ENCODE measurements at regions not wholly inside any gene's neighbourhood (a gene's known extent, or its start where the extent isn't known, plus 50 kb on each side); places are given as distances from the start of the nearest gene placed in this dataset.

DNA sequence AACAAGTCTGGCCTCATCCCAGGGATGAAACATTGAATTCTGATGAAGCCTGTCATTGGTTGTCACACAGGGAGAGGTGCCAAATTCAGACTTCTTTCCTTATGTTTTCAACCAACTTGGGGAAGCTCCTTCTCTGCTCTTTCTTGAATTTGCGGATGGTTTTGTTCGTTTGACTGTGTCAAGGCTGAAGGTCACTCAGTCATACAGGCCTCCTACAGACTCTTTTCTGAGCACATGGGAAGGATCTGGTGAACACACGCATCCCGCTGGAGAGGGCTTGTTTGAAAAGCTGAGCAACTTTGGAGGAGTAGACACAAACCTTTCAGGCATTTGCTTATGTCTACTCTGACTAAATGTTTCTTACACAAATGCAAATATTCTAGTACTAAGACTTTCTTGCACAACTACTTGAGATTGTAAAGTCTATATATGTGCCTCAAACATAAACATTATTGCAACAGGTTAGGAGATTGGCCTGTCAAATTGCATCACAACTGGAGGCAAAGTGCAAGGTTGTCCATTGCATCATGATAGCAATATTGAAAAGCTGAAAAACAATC lies 151.5 kb upstream of the NR3C1 start (continued):
- TF ChIP-seq, protein P1, sequence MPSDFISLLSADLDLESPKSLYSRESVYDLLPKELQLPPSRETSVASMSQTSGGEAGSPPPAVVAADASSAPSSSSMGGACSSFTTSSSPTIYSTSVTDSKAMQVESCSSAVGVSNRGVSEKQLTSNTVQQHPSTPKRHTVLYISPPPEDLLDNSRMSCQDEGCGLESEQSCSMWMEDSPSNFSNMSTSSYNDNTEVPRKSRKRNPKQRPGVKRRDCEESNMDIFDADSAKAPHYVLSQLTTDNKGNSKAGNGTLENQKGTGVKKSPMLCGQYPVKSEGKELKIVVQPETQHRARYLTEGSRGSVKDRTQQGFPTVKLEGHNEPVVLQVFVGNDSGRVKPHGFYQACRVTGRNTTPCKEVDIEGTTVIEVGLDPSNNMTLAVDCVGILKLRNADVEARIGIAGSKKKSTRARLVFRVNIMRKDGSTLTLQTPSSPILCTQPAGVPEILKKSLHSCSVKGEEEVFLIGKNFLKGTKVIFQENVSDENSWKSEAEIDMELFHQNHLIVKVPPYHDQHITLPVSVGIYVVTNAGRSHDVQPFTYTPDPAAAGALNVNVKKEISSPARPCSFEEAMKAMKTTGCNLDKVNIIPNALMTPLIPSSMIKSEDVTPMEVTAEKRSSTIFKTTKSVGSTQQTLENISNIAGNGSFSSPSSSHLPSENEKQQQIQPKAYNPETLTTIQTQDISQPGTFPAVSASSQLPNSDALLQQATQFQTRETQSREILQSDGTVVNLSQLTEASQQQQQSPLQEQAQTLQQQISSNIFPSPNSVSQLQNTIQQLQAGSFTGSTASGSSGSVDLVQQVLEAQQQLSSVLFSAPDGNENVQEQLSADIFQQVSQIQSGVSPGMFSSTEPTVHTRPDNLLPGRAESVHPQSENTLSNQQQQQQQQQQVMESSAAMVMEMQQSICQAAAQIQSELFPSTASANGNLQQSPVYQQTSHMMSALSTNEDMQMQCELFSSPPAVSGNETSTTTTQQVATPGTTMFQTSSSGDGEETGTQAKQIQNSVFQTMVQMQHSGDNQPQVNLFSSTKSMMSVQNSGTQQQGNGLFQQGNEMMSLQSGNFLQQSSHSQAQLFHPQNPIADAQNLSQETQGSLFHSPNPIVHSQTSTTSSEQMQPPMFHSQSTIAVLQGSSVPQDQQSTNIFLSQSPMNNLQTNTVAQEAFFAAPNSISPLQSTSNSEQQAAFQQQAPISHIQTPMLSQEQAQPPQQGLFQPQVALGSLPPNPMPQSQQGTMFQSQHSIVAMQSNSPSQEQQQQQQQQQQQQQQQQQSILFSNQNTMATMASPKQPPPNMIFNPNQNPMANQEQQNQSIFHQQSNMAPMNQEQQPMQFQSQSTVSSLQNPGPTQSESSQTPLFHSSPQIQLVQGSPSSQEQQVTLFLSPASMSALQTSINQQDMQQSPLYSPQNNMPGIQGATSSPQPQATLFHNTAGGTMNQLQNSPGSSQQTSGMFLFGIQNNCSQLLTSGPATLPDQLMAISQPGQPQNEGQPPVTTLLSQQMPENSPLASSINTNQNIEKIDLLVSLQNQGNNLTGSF (CRISPR knock-in tag; IDR thresholded peaks at IDR 0.05) = no peak
- no peak for TF ChIP-seq ZNF329 (CRISPR knock-in tag; IDR thresholded peaks at IDR 0.05; ENCODE audit: low read depth)
- TF ChIP-seq, protein P2, sequence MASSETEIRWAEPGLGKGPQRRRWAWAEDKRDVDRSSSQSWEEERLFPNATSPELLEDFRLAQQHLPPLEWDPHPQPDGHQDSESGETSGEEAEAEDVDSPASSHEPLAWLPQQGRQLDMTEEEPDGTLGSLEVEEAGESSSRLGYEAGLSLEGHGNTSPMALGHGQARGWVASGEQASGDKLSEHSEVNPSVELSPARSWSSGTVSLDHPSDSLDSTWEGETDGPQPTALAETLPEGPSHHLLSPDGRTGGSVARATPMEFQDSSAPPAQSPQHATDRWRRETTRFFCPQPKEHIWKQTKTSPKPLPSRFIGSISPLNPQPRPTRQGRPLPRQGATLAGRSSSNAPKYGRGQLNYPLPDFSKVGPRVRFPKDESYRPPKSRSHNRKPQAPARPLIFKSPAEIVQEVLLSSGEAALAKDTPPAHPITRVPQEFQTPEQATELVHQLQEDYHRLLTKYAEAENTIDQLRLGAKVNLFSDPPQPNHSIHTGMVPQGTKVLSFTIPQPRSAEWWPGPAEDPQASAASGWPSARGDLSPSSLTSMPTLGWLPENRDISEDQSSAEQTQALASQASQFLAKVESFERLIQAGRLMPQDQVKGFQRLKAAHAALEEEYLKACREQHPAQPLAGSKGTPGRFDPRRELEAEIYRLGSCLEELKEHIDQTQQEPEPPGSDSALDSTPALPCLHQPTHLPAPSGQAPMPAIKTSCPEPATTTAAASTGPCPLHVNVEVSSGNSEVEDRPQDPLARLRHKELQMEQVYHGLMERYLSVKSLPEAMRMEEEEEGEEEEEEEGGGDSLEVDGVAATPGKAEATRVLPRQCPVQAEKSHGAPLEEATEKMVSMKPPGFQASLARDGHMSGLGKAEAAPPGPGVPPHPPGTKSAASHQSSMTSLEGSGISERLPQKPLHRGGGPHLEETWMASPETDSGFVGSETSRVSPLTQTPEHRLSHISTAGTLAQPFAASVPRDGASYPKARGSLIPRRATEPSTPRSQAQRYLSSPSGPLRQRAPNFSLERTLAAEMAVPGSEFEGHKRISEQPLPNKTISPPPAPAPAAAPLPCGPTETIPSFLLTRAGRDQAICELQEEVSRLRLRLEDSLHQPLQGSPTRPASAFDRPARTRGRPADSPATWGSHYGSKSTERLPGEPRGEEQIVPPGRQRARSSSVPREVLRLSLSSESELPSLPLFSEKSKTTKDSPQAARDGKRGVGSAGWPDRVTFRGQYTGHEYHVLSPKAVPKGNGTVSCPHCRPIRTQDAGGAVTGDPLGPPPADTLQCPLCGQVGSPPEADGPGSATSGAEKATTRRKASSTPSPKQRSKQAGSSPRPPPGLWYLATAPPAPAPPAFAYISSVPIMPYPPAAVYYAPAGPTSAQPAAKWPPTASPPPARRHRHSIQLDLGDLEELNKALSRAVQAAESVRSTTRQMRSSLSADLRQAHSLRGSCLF (CRISPR knock-in tag; IDR thresholded peaks at IDR 0.05; ENCODE audit: borderline replicate concordance) = peak; percentile 55; the same call in 1 of the 2 replicates
- TF ChIP-seq ZNF10 (CRISPR knock-in tag; IDR thresholded peaks at IDR 0.05; ENCODE audit: borderline replicate concordance, low read depth) = no peak
- TF ChIP-seq U2AF2 (IDR thresholded peaks at IDR 0.05; ENCODE audit: low read depth, low read length) = no peak
- TF ChIP-seq ZNF460 (CRISPR knock-in tag; IDR thresholded peaks at IDR 0.05; ENCODE audit: borderline replicate concordance) = no peak; the same call in 1 of the 2 replicates
- TF ChIP-seq PAWR (CRISPR knock-in tag; IDR thresholded peaks at IDR 0.05; ENCODE audit: borderline replicate concordance) = no peak
- TF ChIP-seq, protein P3, sequence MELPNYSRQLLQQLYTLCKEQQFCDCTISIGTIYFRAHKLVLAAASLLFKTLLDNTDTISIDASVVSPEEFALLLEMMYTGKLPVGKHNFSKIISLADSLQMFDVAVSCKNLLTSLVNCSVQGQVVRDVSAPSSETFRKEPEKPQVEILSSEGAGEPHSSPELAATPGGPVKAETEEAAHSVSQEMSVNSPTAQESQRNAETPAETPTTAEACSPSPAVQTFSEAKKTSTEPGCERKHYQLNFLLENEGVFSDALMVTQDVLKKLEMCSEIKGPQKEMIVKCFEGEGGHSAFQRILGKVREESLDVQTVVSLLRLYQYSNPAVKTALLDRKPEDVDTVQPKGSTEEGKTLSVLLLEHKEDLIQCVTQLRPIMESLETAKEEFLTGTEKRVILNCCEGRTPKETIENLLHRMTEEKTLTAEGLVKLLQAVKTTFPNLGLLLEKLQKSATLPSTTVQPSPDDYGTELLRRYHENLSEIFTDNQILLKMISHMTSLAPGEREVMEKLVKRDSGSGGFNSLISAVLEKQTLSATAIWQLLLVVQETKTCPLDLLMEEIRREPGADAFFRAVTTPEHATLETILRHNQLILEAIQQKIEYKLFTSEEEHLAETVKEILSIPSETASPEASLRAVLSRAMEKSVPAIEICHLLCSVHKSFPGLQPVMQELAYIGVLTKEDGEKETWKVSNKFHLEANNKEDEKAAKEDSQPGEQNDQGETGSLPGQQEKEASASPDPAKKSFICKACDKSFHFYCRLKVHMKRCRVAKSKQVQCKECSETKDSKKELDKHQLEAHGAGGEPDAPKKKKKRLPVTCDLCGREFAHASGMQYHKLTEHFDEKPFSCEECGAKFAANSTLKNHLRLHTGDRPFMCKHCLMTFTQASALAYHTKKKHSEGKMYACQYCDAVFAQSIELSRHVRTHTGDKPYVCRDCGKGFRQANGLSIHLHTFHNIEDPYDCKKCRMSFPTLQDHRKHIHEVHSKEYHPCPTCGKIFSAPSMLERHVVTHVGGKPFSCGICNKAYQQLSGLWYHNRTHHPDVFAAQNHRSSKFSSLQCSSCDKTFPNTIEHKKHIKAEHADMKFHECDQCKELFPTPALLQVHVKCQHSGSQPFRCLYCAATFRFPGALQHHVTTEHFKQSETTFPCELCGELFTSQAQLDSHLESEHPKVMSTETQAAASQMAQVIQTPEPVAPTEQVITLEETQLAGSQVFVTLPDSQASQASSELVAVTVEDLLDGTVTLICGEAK (IDR thresholded peaks at IDR 0.05) = no peak
- TF ChIP-seq, protein P3 (CRISPR knock-in tag; IDR thresholded peaks at IDR 0.05) = no peak; the same call in 1 of the 2 replicates

Data from HepG2 (cell line).